ENCODE measurements at regions not wholly inside any gene's neighbourhood (a gene's known extent, or its start where the extent isn't known, plus 50 kb on each side); places are given as distances from the start of the nearest gene placed in this dataset.
A peak's percentile ranks its signal among the peaks of the same experiment; 100 is the strongest.
"Not testable (repeated sequence)": the region's sequence is repeated elsewhere in the genome, so short reads cannot be mapped to it uniquely, and the experiment has no call there.

GRCh38 chr20:29031262-29031982 is 2226.0 kb upstream of the DEFB115 start:
- intact Hi-C loops (cut with DNase I); H3K4me3 ChIP-seq; H3K27me3 ChIP-seq; H3K9me3 ChIP-seq; DNase-seq (ENCODE audit: low spot score in 2 of 2); H3K27ac ChIP-seq; H3K36me3 ChIP-seq; H3K4me1 ChIP-seq: not testable (repeated sequence)

- H3K4me1 ChIP-seq; intact Hi-C loops (cut with DNase I): not testable (repeated sequence)
These were observed 2213.2 kb upstream of the DEFB115 start for GRCh38 chr20:29044239-29044638.

GRCh38 chr20:29050008-29050606 is 2207.4 kb upstream of the DEFB115 start:
- DNase-seq (ENCODE audit: low spot score in 2 of 2); H3K9me3 ChIP-seq; intact Hi-C loops (cut with DNase I); H3K4me3 ChIP-seq; H3K27ac ChIP-seq; H3K27me3 ChIP-seq; H3K4me1 ChIP-seq; H3K36me3 ChIP-seq: not testable (repeated sequence)

More at GRCh38 chr20:29044239-29044638, 2213.2 kb upstream of the DEFB115 start:
- not testable (repeated sequence) for DNase-seq (ENCODE audit: low spot score in 2 of 2); H3K36me3 ChIP-seq; H3K9me3 ChIP-seq; H3K27ac ChIP-seq; H3K4me3 ChIP-seq; H3K27me3 ChIP-seq

GRCh38 chr20:29057866-29058484 is 2199.5 kb upstream of the DEFB115 start:
- DNase-seq (ENCODE audit: low spot score in 2 of 2); H3K36me3 ChIP-seq; H3K27ac ChIP-seq; intact Hi-C loops (cut with DNase I); H3K4me1 ChIP-seq; H3K27me3 ChIP-seq; H3K9me3 ChIP-seq; H3K4me3 ChIP-seq: not testable (repeated sequence)
- peak in 1 of 3 experiments; percentile 11 for TF ChIP-seq CTCF (IDR thresholded peaks at IDR 0.05)

GRCh38 chr20:29062451-29062850 is 2195.0 kb upstream of the DEFB115 start:
- H3K4me3 ChIP-seq; H3K4me1 ChIP-seq; DNase-seq (ENCODE audit: low spot score in 2 of 2); H3K27ac ChIP-seq; H3K9me3 ChIP-seq; H3K36me3 ChIP-seq; H3K27me3 ChIP-seq; intact Hi-C loops (cut with DNase I): not testable (repeated sequence)

- H3K9me3 ChIP-seq; intact Hi-C loops (cut with DNase I); H3K27ac ChIP-seq; DNase-seq (ENCODE audit: low spot score in 2 of 2); H3K36me3 ChIP-seq; H3K4me3 ChIP-seq; H3K4me1 ChIP-seq; H3K27me3 ChIP-seq: not testable (repeated sequence)
These were observed 2191.1 kb upstream of the DEFB115 start for GRCh38 chr20:29066341-29066740.

- H3K4me1 ChIP-seq; H3K9me3 ChIP-seq; intact Hi-C loops (cut with DNase I); H3K27ac ChIP-seq; DNase-seq (ENCODE audit: low spot score in 2 of 2); H3K4me3 ChIP-seq; H3K36me3 ChIP-seq; H3K27me3 ChIP-seq: not testable (repeated sequence)
These were observed 2183.8 kb upstream of the DEFB115 start for GRCh38 chr20:29073640-29074039.

- no peak overlapping the region for H3K4me3 ChIP-seq
- H3K27ac ChIP-seq: no peak overlapping the region
- H3K27me3 ChIP-seq: no peaks in the 10 kb centered on the region
- no peak for DNase-seq (ENCODE audit: low spot score in 2 of 2)
- intact Hi-C loops (cut with DNase I): no loop called here
- TF ChIP-seq CTCF (IDR thresholded peaks at IDR 0.05): no peak
- H3K36me3 ChIP-seq: no peaks in the 10 kb centered on the region
- peaks cover 0 to 3% of the 10 kb centered on the region in 2 donors for H3K9me3 ChIP-seq
- H3K4me1 ChIP-seq: no peaks in the 10 kb centered on the region
These were observed 2177.4 kb upstream of the DEFB115 start for GRCh38 chr20:29079769-29080690.

- intact Hi-C loops (cut with DNase I); H3K36me3 ChIP-seq; H3K27ac ChIP-seq; H3K4me3 ChIP-seq; DNase-seq (ENCODE audit: low spot score in 2 of 2); H3K9me3 ChIP-seq; H3K27me3 ChIP-seq; H3K4me1 ChIP-seq: not testable (repeated sequence)
These were observed 2175.8 kb upstream of the DEFB115 start for GRCh38 chr20:29081712-29082111.
